ENCODE measurements at regions not wholly inside any gene's neighbourhood (a gene's known extent, or its start where the extent isn't known, plus 50 kb on each side); places are given as distances from the start of the nearest gene placed in this dataset.

GRCh38 chr2:66940080-66940479 lies 457.1 kb upstream of the ETAA1 start:
- H3K4me1 ChIP-seq (ENCODE audit: control insufficient read depth, extremely low read depth, insufficient read depth, low read length): no peaks in the 10 kb centered on the region
- DNase-seq (ENCODE audit: low read depth, low spot score): no peak
- H3K9ac ChIP-seq (replicated peaks; ENCODE audit: extremely low read depth, insufficient read depth, low read length): no peak overlapping the region
- peaks cover 3% of the 10 kb centered on the region for H3K9me1 ChIP-seq (replicated peaks; ENCODE audit: control insufficient read depth, extremely low read depth, insufficient read depth, low read length)
- no peaks in the 10 kb centered on the region for H3K79me2 ChIP-seq (ENCODE audit: control insufficient read depth, insufficient read depth, low read length)
- FAIRE-seq: no peak
- ChIA-PET CTCF (no interaction called here), POLR2A (no interaction called here)
- dilution Hi-C loops (cut with MboI; ENCODE audit: extremely low pct_ligation_motif_present, low sequenced_read_pairs): no loop called here
- H2AFZ ChIP-seq (ENCODE audit: low read depth, low read length): no peak overlapping the region
- intact Hi-C loops (cut with micrococcal nuclease): no loop called here
- no peak overlapping the region for H3K27ac ChIP-seq (ENCODE audit: insufficient read depth, low read depth, low read length)
- TF ChIP-seq MAX (IDR thresholded peaks at IDR 0.05; ENCODE audit: insufficient read depth, insufficient read length): no peak
- TF ChIP-seq GATA2 (IDR thresholded peaks at IDR 0.05; ENCODE audit: insufficient read depth, insufficient read length, low read depth, low read length): no peak
- no peak for TF ChIP-seq MYC (IDR thresholded peaks at IDR 0.05; ENCODE audit: low read depth, low read length)
- no peaks in the 10 kb centered on the region for H4K20me1 ChIP-seq (replicated peaks; ENCODE audit: control insufficient read depth, extremely low read depth, insufficient read depth, low read length)
- no peaks in the 10 kb centered on the region for H3K36me3 ChIP-seq (ENCODE audit: control insufficient read depth in 2 of 2, extremely low read depth in 1 of 2, insufficient read depth in 2 of 2, low read length in 2 of 2)
- no peak overlapping the region for H3K4me3 ChIP-seq (replicated peaks in 1 of 3; ENCODE audit: insufficient read depth in 1 of 3, low read depth in 1 of 3, low read length in 3 of 3)
- H3K9me3 ChIP-seq (replicated peaks; ENCODE audit: control insufficient read depth, insufficient read depth, low read length): no peaks in the 10 kb centered on the region
- no peak overlapping the region for H3K4me2 ChIP-seq (ENCODE audit: insufficient read depth, low read length)
- H3K27me3 ChIP-seq (ENCODE audit: control insufficient read depth in 2 of 2, insufficient read depth in 2 of 2, low read length in 2 of 2): no peaks in the 10 kb centered on the region
- BruUV-seq (replicated peaks): no TSS peak

GRCh38 chr2:66948234-66948633 lies 448.9 kb upstream of the ETAA1 start:
- intact Hi-C loops (cut with micrococcal nuclease): no loop called here
- BruUV-seq (replicated peaks): no TSS peak
- Histone ChIP-seq H4K20me1 (replicated peaks; ENCODE audit: control insufficient read depth, extremely low read depth, insufficient read depth, low read length) (no peaks in the 10 kb centered on the region), H3K9me1 (replicated peaks; ENCODE audit: control insufficient read depth, extremely low read depth, insufficient read depth, low read length) (peaks cover 3% of the 10 kb centered on the region), H3K27me3 (ENCODE audit: control insufficient read depth in 2 of 2, insufficient read depth in 2 of 2, low read length in 2 of 2) (peaks cover 0 to 2% of the 10 kb centered on the region in 2 experiments), H3K79me2 (ENCODE audit: control insufficient read depth, insufficient read depth, low read length) (no peaks in the 10 kb centered on the region), H3K9me3 (replicated peaks; ENCODE audit: control insufficient read depth, insufficient read depth, low read length) (no peaks in the 10 kb centered on the region), H2AFZ (ENCODE audit: low read depth, low read length) (no peak overlapping the region), H3K36me3 (ENCODE audit: control insufficient read depth in 2 of 2, extremely low read depth in 1 of 2, insufficient read depth in 2 of 2, low read length in 2 of 2) (no peaks in the 10 kb centered on the region), H3K4me3 (replicated peaks in 1 of 3; ENCODE audit: insufficient read depth in 1 of 3, low read depth in 1 of 3, low read length in 3 of 3) (no peak overlapping the region), H3K27ac (ENCODE audit: insufficient read depth, low read depth, low read length) (no peak overlapping the region), H3K9ac (replicated peaks; ENCODE audit: extremely low read depth, insufficient read depth, low read length) (no peak overlapping the region), H3K4me2 (ENCODE audit: insufficient read depth, low read length) (no peak overlapping the region), H3K4me1 (ENCODE audit: control insufficient read depth, extremely low read depth, insufficient read depth, low read length) (no peaks in the 10 kb centered on the region)
- FAIRE-seq (no peak), DNase-seq (ENCODE audit: low read depth, low spot score) (no peak)
- ChIA-PET CTCF (no interaction called here), POLR2A (no interaction called here)
- dilution Hi-C loops (cut with MboI; ENCODE audit: extremely low pct_ligation_motif_present, low sequenced_read_pairs): no loop called here
- no peak for TF ChIP-seq EZH2 (IDR thresholded peaks at IDR 0.05; ENCODE audit: borderline replicate concordance, low read depth, low read length, severe bottlenecking)
- TF ChIP-seq FOS (IDR thresholded peaks at IDR 0.05; ENCODE audit: borderline replicate concordance, insufficient read depth, low read length): no peak
- TF ChIP-seq MAX (IDR thresholded peaks at IDR 0.05; ENCODE audit: insufficient read depth, insufficient read length): no peak
- TF ChIP-seq POLR2A (IDR thresholded peaks at IDR 0.05; ENCODE audit: low read depth, low read length): no peak
- no peak for TF ChIP-seq CTCF (IDR thresholded peaks at IDR 0.05; ENCODE audit: extremely low read depth in 1 of 2, insufficient read depth in 1 of 2, low read depth in 1 of 2, low read length in 2 of 2)

All from endothelial cell of umbilical vein (primary cell).